ENCODE measurements at regions not wholly inside any gene's neighbourhood (a gene's known extent, or its start where the extent isn't known, plus 50 kb on each side); places are given as distances from the start of the nearest gene placed in this dataset.
A peak's percentile ranks its signal among the peaks of the same experiment; 100 is the strongest.
"Not testable (repeated sequence)": the region's sequence is repeated elsewhere in the genome, so short reads cannot be mapped to it uniquely, and the experiment has no call there.

DNA sequence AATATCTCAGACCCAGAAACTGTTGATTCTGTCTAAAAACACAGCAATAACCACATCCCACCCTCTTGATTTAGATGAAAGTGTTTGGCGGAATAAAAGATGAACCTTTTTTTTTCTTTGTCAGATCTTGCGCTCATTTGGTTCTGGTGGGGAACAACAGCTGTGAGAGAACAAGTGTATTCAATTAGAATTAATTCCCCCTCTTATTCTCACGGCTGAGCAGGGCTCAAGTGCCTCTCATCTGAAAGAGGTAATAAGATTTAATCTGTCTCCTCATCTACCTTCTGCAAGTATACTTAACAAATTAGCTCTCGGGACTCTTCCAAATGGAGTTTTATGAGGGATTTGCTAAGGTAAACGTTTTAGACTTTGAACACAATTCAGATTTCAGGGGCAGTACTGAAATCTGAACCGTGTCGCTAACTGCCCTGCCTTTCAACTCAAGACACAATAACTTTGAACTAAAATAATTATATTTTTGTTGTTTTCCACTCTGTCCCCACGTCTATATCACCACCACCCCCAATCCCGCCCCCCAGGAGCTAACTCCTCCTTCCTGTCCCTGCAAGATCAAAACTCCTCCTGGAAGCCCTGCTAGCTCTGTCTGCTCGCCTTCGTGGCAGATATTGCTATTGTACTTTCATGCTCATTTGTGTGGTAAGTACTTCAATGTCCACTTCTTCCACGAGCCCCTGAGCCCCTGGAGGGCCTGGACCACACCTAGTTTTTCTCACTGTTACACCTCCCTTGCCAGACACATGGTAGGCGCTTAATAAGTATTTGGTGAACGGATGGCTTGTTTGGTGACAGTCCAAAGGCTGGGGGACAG, 54.2 kb upstream of the ROPN1B start:
- Histone ChIP-seq H3K27ac (peak overlapping the region; percentile 85 to 95), H3K4me3 (peak overlapping the region; percentile 61)
- WGBS, 3 donors, result 15 to 19% (median 16%) methylated on average over 14 of the region's 14 CpGs
- H3K36me3 ChIP-seq; H3K27me3 ChIP-seq; H3K4me1 ChIP-seq (ENCODE audit: insufficient read depth); H3K9me3 ChIP-seq: not testable (repeated sequence)
- intact Hi-C loops (cut with DNase I), result loop anchor here in 1 of 4 donors (10.0 kb wide), 1 partner anchor 150 kb away; no protein-coding TSS in a partner anchor
- DNase-seq, result peak in 1 of 5 donors; percentile 24

GRCh38 chr3:125915437-125915787, 53.6 kb upstream of the ROPN1B start:
- H3K27ac ChIP-seq, result peak overlapping the region; percentile 85 to 95
- DNase-seq; H3K36me3 ChIP-seq; H3K27me3 ChIP-seq; H3K9me3 ChIP-seq; H3K4me1 ChIP-seq (ENCODE audit: insufficient read depth): not testable (repeated sequence)
- 0 to 1% (median 0%) methylated on average over 25 to 30 of the region's 30 CpGs for WGBS, 3 donors
- H3K4me3 ChIP-seq, result peak overlapping the region; percentile 61
- intact Hi-C loops (cut with DNase I), result loop anchor here in 1 of 4 donors (10.0 kb wide), 1 partner anchor 151 kb away; no protein-coding TSS in a partner anchor

GRCh38 chr3:125915792-125916375, 53.1 kb upstream of the ROPN1B start:
- not testable (repeated sequence) for H3K27me3 ChIP-seq; H3K36me3 ChIP-seq; H3K4me1 ChIP-seq (ENCODE audit: insufficient read depth); H3K9me3 ChIP-seq
- DNase-seq, result peak; percentile 100
- peak; percentile 50 for TF ChIP-seq POLR2A (IDR thresholded peaks at IDR 0.05)
- H3K4me3 ChIP-seq, result peak overlapping the region; percentile 64
- H3K27ac ChIP-seq, result peak overlapping the region; percentile 85 to 95
- intact Hi-C loops (cut with DNase I), result loop anchor here in 1 of 4 donors (10.0 kb wide), 1 partner anchor 151 kb away; no protein-coding TSS in a partner anchor
- WGBS, 3 donors, result 0 to 1% (median 1%) methylated on average over 27 to 40 of the region's 40 CpGs

DNA sequence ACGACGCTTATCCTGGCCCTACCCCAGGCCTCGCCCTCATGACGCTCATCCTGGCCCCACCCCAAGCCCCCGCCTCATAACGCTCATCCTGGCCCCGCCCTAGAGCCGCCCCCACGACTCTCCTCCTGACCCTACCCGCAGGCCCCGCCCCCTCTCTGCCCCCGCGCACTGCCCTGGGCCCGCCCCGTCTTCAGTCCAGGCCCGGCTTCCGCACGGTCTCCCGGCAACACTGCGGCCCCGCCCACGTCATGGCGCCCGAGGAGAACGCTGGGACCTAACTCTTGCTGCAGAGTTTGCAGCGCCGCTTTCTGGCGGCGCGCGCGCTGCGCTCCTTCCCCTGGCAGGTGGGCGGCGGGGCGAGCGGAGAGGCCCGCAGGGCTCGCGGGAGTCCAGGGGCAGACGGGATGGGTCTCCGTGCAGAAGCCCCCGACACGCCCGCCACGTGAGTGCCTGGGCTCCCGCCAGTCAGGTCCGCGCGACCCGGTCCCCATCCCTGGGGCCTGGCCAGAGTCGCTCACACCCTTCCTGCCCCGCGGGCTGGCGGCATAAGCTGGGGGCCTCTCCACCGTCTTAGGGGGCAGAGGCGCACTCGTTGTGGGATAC, 52.5 kb upstream of the ROPN1B start:
- peak in 3 of 5 donors; percentile 99 to 100 (median 99) for DNase-seq
- intact Hi-C loops (cut with DNase I), result loop anchor here in 1 of 4 donors (10.0 kb wide), 1 partner anchor 152 kb away; no protein-coding TSS in a partner anchor
- Histone ChIP-seq H3K27me3 (no peaks in the 10 kb centered on the region), H3K9me3 (no peaks in the 10 kb centered on the region), H3K36me3 (no peaks in the 10 kb centered on the region), H3K4me3 (peak overlapping the region; percentile 64), H3K27ac (peak overlapping the region in 1 of 2 donors; percentile 95), H3K4me1 (ENCODE audit: insufficient read depth) (no peaks in the 10 kb centered on the region)
- TF ChIP-seq EP300 (IDR thresholded peaks at IDR 0.05), result no peak
- TF ChIP-seq, protein P1, sequence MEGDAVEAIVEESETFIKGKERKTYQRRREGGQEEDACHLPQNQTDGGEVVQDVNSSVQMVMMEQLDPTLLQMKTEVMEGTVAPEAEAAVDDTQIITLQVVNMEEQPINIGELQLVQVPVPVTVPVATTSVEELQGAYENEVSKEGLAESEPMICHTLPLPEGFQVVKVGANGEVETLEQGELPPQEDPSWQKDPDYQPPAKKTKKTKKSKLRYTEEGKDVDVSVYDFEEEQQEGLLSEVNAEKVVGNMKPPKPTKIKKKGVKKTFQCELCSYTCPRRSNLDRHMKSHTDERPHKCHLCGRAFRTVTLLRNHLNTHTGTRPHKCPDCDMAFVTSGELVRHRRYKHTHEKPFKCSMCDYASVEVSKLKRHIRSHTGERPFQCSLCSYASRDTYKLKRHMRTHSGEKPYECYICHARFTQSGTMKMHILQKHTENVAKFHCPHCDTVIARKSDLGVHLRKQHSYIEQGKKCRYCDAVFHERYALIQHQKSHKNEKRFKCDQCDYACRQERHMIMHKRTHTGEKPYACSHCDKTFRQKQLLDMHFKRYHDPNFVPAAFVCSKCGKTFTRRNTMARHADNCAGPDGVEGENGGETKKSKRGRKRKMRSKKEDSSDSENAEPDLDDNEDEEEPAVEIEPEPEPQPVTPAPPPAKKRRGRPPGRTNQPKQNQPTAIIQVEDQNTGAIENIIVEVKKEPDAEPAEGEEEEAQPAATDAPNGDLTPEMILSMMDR (IDR thresholded peaks at IDR 0.05), result peak in 1 of 3 donors; percentile 20
- TF ChIP-seq POLR2A (IDR thresholded peaks at IDR 0.05), result peak; percentile 12
- WGBS, 3 donors, result 0 to 1% (median 1%) methylated on average over 17 to 58 of the region's 58 CpGs

DNA sequence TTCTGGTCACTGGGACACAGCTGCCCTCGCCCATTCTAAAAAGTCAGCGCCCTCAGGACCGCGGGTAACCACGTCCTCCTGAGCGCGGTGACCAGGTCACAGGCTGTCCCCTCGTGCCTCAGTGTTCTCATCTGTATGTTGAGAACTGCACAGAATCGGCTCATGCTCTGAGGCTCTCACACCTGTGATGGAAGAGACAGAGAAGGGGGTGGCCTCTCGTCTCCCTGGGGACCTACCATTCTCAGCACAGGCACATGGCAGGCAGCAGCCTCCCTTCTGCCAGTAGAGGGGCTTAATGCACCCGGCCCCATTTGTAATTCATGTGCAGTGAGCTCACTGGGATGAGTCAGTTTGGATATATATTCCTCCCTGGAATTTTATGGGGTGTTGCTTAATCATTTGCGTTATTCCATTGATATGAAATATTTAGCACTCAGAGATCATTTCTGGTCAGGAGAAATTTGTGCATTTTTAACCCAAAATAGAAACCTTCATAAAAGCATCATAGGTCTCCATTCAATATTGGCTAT, 51.9 kb upstream of the ROPN1B start:
- WGBS, 3 donors, result 0 to 3% (median 2%) methylated on average over 3 to 12 of the region's 12 CpGs
- H3K4me1 ChIP-seq (ENCODE audit: insufficient read depth); H3K36me3 ChIP-seq; H3K9me3 ChIP-seq; H3K27me3 ChIP-seq: not testable (repeated sequence)
- Histone ChIP-seq H3K4me3 (peak overlapping the region; percentile 64), H3K27ac (peak overlapping the region in 1 of 2 donors; percentile 95)
- intact Hi-C loops (cut with DNase I), result loop anchor here in 1 of 4 donors (10.0 kb wide), 1 partner anchor 152 kb away; no protein-coding TSS in a partner anchor
- peak in 4 of 5 donors; percentile 21 to 56 (median 40) for DNase-seq

GRCh38 chr3:125918024-125918423, 51.0 kb upstream of the ROPN1B start:
- intact Hi-C loops (cut with DNase I), result loop anchor here in 1 of 4 donors (10.0 kb wide), 1 partner anchor 153 kb away; no protein-coding TSS in a partner anchor
- DNase-seq; H3K4me3 ChIP-seq; H3K36me3 ChIP-seq; H3K4me1 ChIP-seq (ENCODE audit: insufficient read depth); H3K27ac ChIP-seq; H3K9me3 ChIP-seq; H3K27me3 ChIP-seq: not testable (repeated sequence)
- WGBS, 3 donors, result 92 to 95% (median 94%) methylated on average over 1 of the region's 1 CpG

DNA sequence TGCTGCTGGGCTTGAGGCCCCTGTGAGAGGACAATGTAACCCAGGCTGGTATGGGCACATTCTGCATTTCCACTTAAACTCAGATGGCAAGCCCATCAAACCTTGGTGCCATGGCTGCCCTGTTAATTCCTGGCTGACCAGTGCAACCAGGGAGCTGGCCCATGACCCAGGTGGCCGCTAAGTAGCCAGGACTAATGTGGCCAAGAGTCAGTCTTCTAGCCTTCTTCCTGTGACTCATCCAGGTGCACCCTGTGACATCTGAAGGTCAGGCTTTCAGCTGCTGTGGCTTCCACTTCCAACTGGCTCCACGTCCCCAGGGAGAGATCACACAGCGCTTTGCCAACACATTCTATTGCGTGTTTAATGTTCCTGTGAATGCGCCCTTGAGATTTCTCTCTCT, 50.5 kb upstream of the ROPN1B start:
- H3K9me3 ChIP-seq; H3K4me3 ChIP-seq; H3K4me1 ChIP-seq (ENCODE audit: insufficient read depth); DNase-seq; H3K36me3 ChIP-seq; H3K27ac ChIP-seq; H3K27me3 ChIP-seq: not testable (repeated sequence)
- WGBS, 3 donors, result 53 to 68% (median 56%) methylated on average over 5 of the region's 5 CpGs
- intact Hi-C loops (cut with DNase I), result loop anchor here in 1 of 4 donors (10.0 kb wide), 1 partner anchor 154 kb away; no protein-coding TSS in a partner anchor

DNA sequence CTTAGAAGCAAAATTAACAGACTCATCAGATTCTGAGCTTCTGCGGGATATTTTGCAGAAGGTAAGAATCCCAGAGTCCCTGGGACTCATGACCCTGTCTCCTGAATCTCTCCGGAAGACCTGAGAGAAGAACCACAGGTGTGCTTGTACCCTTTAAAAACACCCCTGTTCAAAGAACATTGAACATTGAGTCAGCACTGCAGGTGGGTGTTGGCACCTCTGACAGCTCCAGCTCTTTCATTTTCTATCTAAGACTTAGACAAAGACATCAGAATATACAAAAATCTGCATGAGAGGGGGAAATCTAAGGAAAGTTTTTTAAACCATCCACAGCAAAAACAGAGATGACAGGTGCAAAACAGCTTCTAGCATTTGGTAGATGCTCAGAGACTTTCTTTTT, 50.1 kb upstream of the ROPN1B start:
- H3K4me3 ChIP-seq; H3K4me1 ChIP-seq (ENCODE audit: insufficient read depth); H3K9me3 ChIP-seq; H3K27me3 ChIP-seq; H3K36me3 ChIP-seq; H3K27ac ChIP-seq; DNase-seq: not testable (repeated sequence)
- 70 to 74% (median 70%) methylated on average over 2 of the region's 2 CpGs for WGBS, 3 donors
- intact Hi-C loops (cut with DNase I), result loop anchor here in 1 of 4 donors (10.0 kb wide), 1 partner anchor 154 kb away; no protein-coding TSS in a partner anchor
